Gastrocnemius medialis (tissue), 4 donors: ENCODE measurements at regions not wholly inside any gene's neighbourhood (a gene's known extent, or its start where the extent isn't known, plus 50 kb on each side); places are given as distances from the start of the nearest gene placed in this dataset.

Source experiments
- CTCF ChIP-seq, 5 experiments: fragments of 450-650 bp in 3 of 5; fragments of 200-600 bp in 2 of 5; sonication (generic) in 2 of 5; IDR thresholded peaks in 4 of 5; conservative IDR thresholded peaks in 1 of 5; 1 replicate in 4 of 5; 2 replicates in 1 of 5; pipeline ENCODE4 v1.5.1; 2016 to 2019; ENCODE audit warnings: antibody characterized with exemption in 5 of 5, mild to moderate bottlenecking in 3 of 5, moderate library complexity in 3 of 5
- POLR2A ChIP-seq, 2 donors: fragments of 450-650 bp; IDR thresholded peaks; one replicate each; pipeline ENCODE4 v1.6.1; 2017; ENCODE audit warnings: antibody characterized with exemption in 2 of 2, mild to moderate bottlenecking in 2 of 2, moderate library complexity in 2 of 2

GRCh38 chr5:22911019-22911418 is 57.9 kb upstream of the CDH12 start:
- TF ChIP-seq CTCF (IDR thresholded peaks at IDR 0.05 in 4 of 5, conservative IDR thresholded peaks at IDR 0.05 in 1 of 5), result no peak
- TF ChIP-seq POLR2A (IDR thresholded peaks at IDR 0.05), result no peak
